Keratinocyte (primary cell): ENCODE measurements at regions not wholly inside any gene's neighbourhood (a gene's known extent, or its start where the extent isn't known, plus 50 kb on each side); places are given as distances from the start of the nearest gene placed in this dataset.
"Not testable (repeated sequence)": the region's sequence is repeated elsewhere in the genome, so short reads cannot be mapped to it uniquely, and the experiment has no call there.

Experiments
- DNase-seq: peaks from one replicate; pipeline ENCODE4 v3.0.0-alpha.2; 2011; ENCODE audit warnings: low read depth, missing footprints, low spot score
- FAIRE-seq: peaks from 2 replicates; lab custom pipeline; 2011; peaks lifted over from hg19 to GRCh38; lab: Jason Lieb, UNC
- H2AFZ ChIP-seq: 2 replicates; pipeline ENCODE4 v1.6.0; 2012; ENCODE audit warnings: low read length, control low read depth, inconsistent platforms; ENCODE audit not compliant: control insufficient read depth
- H3K27ac ChIP-seq: 2 replicates; pipeline ENCODE4 v1.5.1; 2011; ENCODE audit warnings: low read length; ENCODE audit not compliant: control insufficient read depth, insufficient read depth
- H3K27me3 ChIP-seq: 3 replicates; pipeline ENCODE4 v1.6.0; 2011; ENCODE audit warnings: low read length; ENCODE audit not compliant: control insufficient read depth, insufficient read depth; ENCODE audit errors: extremely low read depth
- H3K36me3 ChIP-seq, 2 experiments: 2 replicates in 1 of 2; 3 replicates in 1 of 2; pipeline ENCODE4 v1.5.1; 2011; ENCODE audit warnings: low read length in 2 of 2, mild to moderate bottlenecking in 1 of 2; ENCODE audit not compliant: control insufficient read depth in 2 of 2, insufficient read depth in 2 of 2; ENCODE audit errors: extremely low read depth in 1 of 2
- H3K4me1 ChIP-seq: 3 replicates; pipeline ENCODE4 v1.5.1; 2011; ENCODE audit warnings: low read length; ENCODE audit not compliant: control insufficient read depth, insufficient read depth; ENCODE audit errors: extremely low read depth
- H3K4me2 ChIP-seq: 3 replicates; pipeline ENCODE4 v1.6.0; 2011; ENCODE audit warnings: low read depth, low read length; ENCODE audit not compliant: control insufficient read depth, insufficient read depth; ENCODE audit errors: extremely low read depth
- H3K4me3 ChIP-seq, 3 experiments: fragments of 200-600 bp in 1 of 3; sonication (generic) in 1 of 3; 2 replicates in 2 of 3; 3 replicates in 1 of 3; pipeline ENCODE4 v1.5.1; 2011 to 2016; ENCODE audit warnings: low read length in 3 of 3, mild to moderate bottlenecking in 3 of 3, control low read depth in 2 of 3, inconsistent platforms in 1 of 3, low read depth in 1 of 3, mixed read lengths in 1 of 3, mixed run types in 1 of 3, moderate library complexity in 1 of 3; ENCODE audit not compliant: control insufficient read depth in 2 of 3, insufficient read depth in 2 of 3; ENCODE audit errors: extremely low read depth in 1 of 3
- H3K79me2 ChIP-seq: 2 replicates; pipeline ENCODE4 v1.6.0; 2012; ENCODE audit warnings: low read length; ENCODE audit not compliant: control insufficient read depth, insufficient read depth
- H3K9ac ChIP-seq: 3 replicates; pipeline ENCODE4 v1.6.0; 2011; ENCODE audit warnings: low read length; ENCODE audit not compliant: control insufficient read depth, insufficient read depth; ENCODE audit errors: extremely low read depth
- H3K9me1 ChIP-seq: 3 replicates; pipeline ENCODE4 v1.6.0; 2011; ENCODE audit warnings: low read length; ENCODE audit not compliant: control insufficient read depth, insufficient read depth; ENCODE audit errors: extremely low read depth
- H3K9me3 ChIP-seq: 2 replicates; pipeline ENCODE4 v1.5.1; 2012; ENCODE audit warnings: low read depth, low read length; ENCODE audit not compliant: control insufficient read depth
- H4K20me1 ChIP-seq: 3 replicates; pipeline ENCODE4 v1.6.0; 2011; ENCODE audit warnings: low read length; ENCODE audit not compliant: control insufficient read depth, insufficient read depth; ENCODE audit errors: extremely low read depth
- CTCF ChIP-seq, 3 experiments: IDR thresholded peaks in 1 of 3; conservative IDR thresholded peaks in 1 of 3; optimal IDR thresholded peaks in 1 of 3; 2 replicates in 2 of 3; 3 replicates in 1 of 3; pipeline versions ENCODE3 to v1.5.1; 2011; ENCODE audit warnings: low read length in 3 of 3, mild to moderate bottlenecking in 3 of 3, moderate library complexity in 2 of 3, control low read depth in 1 of 3, inconsistent platforms in 1 of 3; ENCODE audit not compliant: insufficient read depth in 2 of 3; ENCODE audit errors: extremely low read depth in 1 of 3
- EZH2 ChIP-seq: IDR thresholded peaks from one replicate; pipeline ENCODE4 v1.6.1; 2012; ENCODE audit warnings: inconsistent platforms, mild to moderate bottlenecking, low read length, moderate library complexity
- dilution Hi-C: fragments of 300-500 bp; cut with MboI; formaldehyde crosslinking; loops from one replicate; pipeline ENCODE4 v1.7.0; 2020; ENCODE audit warnings: low sequenced_read_pairs; ENCODE audit not compliant: extremely low pct_ligation_motif_present

DNA sequence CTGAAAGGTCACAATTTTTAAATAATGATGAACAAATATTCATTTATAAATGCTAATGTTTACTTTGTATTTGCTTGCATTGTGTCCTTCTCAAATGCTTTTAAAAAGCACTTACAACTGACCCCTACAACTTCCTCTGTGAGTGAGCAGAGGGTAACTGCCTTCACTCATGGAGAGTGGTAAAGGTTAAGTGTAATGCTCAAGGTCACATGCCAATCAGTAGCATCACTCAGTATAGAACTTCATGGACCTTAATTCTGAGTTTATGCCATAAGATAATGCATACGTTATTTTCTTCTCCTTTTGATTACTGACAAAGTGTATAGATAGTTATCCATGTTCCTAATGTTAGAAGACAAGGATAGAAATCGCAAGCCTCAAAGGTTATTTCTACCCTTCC, 91.8 kb upstream of the SERTAD2 start:
- DNase-seq (no peak), FAIRE-seq (no peak)
- Histone ChIP-seq H3K27me3 (no peaks in the 10 kb centered on the region), H3K4me2 (no peak overlapping the region), H3K79me2 (peaks cover 2% of the 10 kb centered on the region), H3K36me3 (no peaks in the 10 kb centered on the region), H3K4me3 (no peak overlapping the region), H3K9me1 (no peaks in the 10 kb centered on the region), H4K20me1 (no peaks in the 10 kb centered on the region), H3K9me3 (no peaks in the 10 kb centered on the region), H3K4me1 (peaks cover 12% of the 10 kb centered on the region), H3K9ac (no peak overlapping the region), H2AFZ (no peak overlapping the region), H3K27ac (no peak overlapping the region)
- TF ChIP-seq CTCF (optimal IDR thresholded peaks at IDR 0.05 in 1 of 3, IDR thresholded peaks at IDR 0.05 in 1 of 3, conservative IDR thresholded peaks at IDR 0.05 in 1 of 3; ENCODE audit: extremely low read depth in 1 of 3, insufficient read depth in 2 of 3, low read length in 3 of 3) (no peak), EZH2 (no peak)
- dilution Hi-C loops = no loop called here

GRCh38 chr2:64747690-64748091, 94.0 kb upstream of the SERTAD2 start:
- H3K9ac ChIP-seq, H4K20me1 ChIP-seq, H2AFZ ChIP-seq, DNase-seq, H3K9me3 ChIP-seq, H3K79me2 ChIP-seq, H3K4me3 ChIP-seq, dilution Hi-C loops, H3K9me1 ChIP-seq, FAIRE-seq, H3K27me3 ChIP-seq, H3K4me2 ChIP-seq, H3K36me3 ChIP-seq, H3K27ac ChIP-seq: not testable (repeated sequence)
- peaks cover 22% of the 10 kb centered on the region for H3K4me1 ChIP-seq

- Histone ChIP-seq H3K4me2 (no peak overlapping the region), H4K20me1 (no peaks in the 10 kb centered on the region), H3K27ac (no peak overlapping the region), H3K9me3 (no peaks in the 10 kb centered on the region), H3K4me3 (no peak overlapping the region), H3K27me3 (no peaks in the 10 kb centered on the region), H3K9me1 (no peaks in the 10 kb centered on the region), H3K79me2 (peaks cover 2% of the 10 kb centered on the region), H3K4me1 (peaks cover 24% of the 10 kb centered on the region), H3K36me3 (no peaks in the 10 kb centered on the region), H3K9ac (no peak overlapping the region), H2AFZ (no peak overlapping the region)
- dilution Hi-C loops = no loop called here
- FAIRE-seq (no peak), DNase-seq (no peak)
- TF ChIP-seq EZH2 (no peak), CTCF (optimal IDR thresholded peaks at IDR 0.05 in 1 of 3, IDR thresholded peaks at IDR 0.05 in 1 of 3, conservative IDR thresholded peaks at IDR 0.05 in 1 of 3; ENCODE audit: extremely low read depth in 1 of 3, insufficient read depth in 2 of 3, low read length in 3 of 3) (no peak)
These were observed 94.4 kb upstream of the SERTAD2 start for GRCh38 chr2:64748147-64748546.
